GM21381 (cell line): ENCODE measurements at regions not wholly inside any gene's neighbourhood (a gene's known extent, or its start where the extent isn't known, plus 50 kb on each side); places are given as distances from the start of the nearest gene placed in this dataset.

Experiments used
- ATAC-seq: cut with Tn5 transposase; IDR thresholded peaks from one replicate; pipeline ENCODE4 v1.9.1; 2021; ENCODE audit warnings: mild to moderate bottlenecking, moderate library complexity; ENCODE audit not compliant: unreplicated experiment

DNA sequence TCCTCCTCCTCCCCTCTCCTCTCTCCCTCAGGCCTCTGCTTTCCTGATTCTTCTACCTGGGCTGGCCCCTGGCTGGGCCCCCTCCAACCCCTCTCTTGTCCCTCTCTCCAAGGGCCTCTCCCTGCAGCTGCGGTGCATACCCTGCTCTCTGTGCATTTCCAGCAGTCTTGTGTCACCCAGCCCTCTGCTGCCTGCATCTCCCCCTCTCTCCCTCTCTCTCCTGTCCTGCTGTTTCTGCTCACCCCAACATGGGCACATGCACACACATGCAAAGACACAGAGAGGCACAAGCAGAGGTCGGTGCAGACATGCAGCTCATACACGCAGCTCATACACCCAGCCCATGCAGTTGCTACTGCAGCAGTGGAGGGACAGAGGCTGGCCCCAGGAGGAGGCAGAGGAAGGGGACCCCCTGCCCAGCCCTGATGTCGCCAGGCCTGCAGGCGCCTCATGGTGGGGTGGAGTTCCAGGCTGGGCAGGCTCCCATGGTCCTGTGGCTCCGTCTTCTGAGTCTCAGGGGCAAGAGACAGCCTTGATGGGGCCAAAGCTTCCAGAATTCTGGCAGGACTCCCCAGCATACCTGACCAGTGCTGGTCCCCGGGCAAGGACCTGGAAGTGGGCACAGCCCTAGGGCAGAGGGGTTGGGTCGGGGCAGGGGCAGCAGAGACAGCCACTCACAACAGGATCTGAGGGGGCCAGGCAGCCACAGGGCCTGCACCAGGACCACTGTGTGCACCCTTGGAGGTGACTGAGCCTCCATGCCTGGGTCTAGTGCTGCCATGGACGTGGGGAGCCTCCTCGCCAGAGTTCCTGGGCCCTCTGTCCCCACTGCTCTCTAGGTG lies 216.9 kb downstream of the C9orf50 start:
- no peak for ATAC-seq

DNA sequence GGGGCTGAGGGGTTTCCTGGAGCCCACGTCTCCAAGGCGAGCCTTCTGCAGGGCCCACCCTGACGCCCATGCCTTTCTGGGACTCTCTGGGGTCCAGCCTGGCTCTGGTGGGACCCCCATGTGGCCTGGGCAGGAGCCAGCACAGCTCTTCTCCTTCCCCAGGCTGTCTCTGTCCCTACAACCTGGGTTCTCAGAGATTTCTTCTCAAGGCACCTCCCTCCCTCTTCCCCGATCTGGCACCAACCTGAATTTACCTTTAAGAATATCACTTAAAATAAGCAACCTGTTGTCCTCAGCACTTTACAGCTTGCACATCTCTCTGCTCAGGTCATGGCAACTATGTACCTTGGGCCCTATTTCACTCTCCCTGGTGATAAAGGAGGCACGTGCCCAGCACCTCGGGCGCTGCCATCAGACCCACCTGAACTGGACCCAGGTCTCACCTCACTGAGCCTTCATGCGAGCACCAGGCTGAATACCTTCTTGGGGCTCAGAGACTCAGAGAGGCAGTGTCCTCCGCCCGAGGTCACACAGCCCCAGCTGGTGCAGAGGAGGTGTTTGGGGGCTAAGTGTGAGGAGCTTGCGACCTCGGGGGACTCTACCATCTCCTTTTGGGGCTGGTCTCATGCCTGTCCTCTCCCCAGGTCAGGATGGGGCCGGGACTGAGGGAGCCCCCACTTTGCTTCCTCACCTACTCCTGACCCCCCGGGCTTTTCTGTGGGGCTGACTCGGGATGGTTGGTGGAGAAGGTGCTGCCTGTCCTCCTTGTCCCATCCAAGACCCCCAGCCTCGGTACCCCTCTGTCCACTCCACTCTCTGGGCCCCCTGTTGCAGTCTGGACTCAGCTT lies 217.7 kb downstream of the C9orf50 start:
- ATAC-seq: no peak

DNA sequence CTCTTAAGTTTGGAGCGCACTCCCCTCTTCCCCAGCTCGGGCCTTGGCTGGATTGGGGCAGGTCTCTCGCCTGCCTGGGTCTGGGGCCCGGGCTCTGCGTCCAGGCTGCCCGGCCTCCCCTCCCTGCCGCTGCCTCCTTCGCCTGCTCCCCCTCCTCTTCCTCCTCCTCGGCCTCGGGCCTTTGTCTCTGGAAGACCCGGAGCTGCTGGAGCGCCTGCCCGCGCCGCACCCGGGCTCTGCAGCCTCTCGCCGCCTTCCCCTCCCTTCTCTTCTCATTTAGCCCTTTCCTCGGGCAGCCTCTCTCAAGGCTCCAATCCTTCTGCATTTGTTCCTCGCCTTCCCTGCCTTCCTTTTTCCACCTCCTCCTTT lies 218.5 kb downstream of the C9orf50 start:
- ATAC-seq: no peak

DNA sequence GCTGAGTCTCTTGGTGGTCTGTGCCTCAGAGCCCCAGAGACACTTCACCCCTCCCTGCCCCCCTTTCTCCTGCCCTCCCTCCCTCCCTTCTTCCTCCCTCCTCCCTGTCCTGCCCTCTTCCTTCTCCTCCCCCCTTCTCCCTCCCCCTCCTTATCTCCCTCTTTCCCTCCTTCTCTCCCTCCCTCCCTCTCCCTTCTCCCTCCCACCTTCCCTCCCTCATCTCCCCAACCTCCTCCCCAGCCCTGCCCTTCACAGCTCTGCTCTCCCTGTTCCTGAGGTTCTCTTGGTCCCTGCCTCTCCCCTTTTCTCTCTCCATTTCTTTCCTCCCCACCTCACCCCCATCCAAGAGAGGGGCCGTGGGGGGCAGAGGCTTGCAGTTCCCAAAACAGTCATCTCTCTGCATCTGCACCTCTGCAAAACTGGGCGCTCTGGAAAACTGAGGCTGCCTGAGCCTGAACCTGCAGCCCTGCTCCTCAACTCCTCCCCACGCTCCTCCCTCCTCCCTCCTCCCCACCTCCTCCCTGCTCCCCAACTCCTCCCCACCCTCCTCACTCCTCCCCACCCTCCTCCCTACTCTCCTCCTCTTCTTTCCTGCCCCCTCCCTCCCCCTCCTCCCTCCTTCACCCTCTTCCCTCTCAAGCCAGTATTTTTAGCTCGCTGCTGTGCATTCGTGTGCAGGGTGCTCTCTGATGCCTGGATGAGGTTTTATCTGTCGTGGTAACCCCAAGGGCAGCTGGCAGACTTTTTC lies 219.1 kb downstream of the C9orf50 start:
- no peak for ATAC-seq

DNA sequence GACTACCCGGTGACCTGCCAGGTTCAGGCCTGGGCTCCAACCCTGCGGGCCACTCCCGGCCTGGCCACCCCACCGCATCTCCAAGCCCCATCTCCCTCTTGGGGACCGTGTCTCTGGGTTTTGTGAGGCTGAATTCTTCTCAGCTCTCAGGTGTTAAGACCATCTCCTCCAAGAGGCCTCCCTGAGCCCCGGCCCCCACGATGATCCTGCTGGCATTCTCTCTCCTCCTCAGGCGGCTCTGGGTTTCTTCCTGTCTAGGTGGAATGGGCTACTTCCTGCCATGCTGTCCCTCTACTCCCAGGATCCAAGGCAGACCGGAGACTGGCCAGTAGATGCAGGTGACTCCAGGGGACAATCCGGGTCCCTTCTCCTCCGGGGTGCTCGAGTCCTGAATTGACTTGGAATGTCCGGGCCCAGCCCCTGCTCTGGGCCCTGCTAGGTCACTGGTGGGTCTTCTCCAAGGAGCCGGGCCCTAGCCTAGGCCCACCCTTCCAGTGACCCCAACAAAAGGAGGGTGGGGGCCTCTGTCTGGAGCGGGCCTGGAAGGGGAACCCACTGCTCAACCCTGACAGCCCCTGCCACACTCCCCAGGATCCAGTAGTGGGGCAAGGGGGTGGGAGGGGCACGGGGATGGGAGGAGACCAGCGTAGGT lies 219.8 kb downstream of the C9orf50 start:
- ATAC-seq: no peak

DNA sequence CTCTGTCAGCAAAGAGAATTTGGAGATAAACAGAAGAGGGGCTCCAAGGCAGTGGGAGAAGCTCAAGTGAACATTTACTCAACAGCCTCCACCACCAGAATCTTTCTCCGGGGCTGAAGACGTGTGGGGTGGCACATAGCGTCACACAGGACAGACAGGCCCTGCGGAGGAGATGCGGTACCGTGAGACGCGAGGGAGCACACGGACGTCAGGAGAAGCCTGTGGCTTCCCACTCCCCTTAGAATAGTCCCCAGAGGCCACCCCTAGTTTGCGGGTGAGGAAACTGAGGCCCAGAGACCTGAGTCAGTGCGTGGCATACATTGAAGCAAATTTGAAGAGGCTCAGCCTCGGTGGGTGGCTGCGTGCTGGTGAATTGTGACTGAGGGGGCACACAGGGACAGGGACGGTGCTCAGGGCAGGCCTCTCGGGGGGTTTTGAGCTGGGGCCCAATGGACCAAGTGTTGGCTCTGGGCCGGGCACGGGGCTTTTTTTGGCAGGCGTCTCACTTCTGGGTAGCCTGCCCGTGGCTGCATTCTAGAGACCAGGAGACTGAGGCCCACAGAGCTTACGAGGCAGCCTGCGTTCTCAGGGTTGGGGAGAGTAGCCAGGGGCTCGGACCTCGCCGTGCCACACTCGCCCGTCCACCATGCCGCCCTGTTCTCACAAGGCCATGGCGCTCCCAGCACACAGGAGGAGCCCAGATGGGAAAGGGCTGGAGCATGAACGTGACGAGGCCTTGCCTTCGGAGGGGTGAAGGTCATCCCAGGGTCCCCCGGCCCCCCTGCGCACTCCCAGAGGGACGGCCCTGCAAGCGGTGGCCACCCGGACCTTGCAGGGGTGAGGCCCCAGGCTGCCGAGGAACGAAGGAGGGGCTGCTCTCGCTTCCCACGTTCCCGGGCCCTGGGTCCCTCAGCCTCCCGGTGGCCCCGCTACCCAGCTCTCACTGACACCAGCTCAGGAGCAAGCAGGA lies 220.6 kb downstream of the C9orf50 start:
- ATAC-seq: no peak

DNA sequence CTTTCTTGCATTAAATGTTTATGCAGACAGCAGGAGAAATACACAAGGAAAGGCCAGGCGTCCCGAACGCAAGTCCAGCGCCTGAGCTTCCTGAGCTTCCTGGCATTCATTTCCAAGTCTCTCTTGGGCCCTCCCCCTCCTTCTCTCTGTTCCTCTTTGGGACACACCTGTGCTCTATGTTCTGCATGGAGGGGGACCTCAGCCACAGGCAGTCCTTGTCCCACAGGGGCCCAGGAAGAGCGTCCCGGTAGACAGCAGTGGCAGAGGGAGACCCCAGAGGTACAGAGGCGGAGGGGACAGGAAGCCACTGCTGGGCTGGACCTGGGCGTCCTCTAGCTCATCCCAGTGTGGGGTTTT lies 221.3 kb downstream of the C9orf50 start:
- no peak for ATAC-seq

GRCh38 chr9:129398961-129399633 lies 221.0 kb upstream of the IER5L start:
- ATAC-seq: no peak

DNA sequence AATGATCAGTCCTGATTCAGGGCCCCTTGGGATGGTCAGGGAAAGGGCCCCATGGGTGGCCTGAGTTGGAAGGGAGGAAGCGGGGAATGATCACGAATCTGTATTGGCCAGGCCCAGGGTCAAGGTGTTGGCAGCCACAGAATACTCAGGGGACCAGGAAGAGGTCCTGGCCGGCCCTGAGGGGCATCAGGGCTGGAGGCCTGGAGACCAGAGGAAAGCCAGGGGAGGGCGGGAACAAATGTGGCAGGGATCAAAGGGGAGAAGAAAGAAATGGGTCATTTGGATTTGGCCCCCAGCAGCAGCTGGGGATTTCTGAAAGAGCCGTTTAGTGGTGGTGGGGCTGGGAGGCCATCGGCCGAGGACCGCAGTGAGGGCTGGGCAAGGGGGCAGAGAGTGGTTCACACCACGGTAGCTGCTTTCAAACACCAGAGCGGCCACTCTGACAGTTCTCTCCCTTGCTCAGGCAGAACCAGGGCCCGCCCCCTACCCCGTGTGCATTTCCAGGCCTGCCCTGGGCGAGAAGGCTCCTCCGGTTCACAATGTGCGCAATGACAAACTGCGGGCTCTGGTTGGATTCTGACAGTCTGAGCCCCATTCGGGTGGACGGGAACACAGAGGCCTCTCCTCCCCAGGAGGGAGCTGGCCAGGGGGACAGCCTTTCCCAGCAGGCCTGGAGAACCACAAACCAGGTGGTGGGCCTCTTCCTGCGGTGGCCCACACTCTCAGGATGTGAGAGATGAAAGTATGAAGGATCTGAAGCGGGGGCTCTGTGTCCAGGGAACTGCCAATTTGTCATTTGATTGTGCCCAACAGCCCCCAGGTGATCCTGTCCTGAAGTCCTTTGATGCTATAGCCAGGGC lies 220.3 kb upstream of the IER5L start:
- ATAC-seq: no peak

DNA sequence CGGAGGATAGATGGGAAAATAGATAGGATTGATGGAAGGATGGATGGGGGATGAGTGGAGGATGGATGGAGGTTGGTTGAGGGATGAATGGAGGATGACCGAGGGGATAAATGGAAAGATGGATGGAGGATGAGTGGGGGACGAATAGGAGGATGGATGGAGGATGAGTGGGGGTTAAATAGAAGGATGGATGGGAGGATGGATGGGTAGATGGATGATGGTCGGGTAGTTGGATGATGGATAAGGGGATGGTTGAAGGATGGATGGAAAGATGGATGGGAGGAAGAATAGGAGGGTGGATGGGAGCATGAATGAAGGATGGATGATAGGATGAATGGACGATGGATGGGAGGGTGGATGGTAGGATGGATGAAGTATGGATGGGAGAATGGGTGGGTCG lies 219.3 kb upstream of the IER5L start:
- no peak for ATAC-seq

DNA sequence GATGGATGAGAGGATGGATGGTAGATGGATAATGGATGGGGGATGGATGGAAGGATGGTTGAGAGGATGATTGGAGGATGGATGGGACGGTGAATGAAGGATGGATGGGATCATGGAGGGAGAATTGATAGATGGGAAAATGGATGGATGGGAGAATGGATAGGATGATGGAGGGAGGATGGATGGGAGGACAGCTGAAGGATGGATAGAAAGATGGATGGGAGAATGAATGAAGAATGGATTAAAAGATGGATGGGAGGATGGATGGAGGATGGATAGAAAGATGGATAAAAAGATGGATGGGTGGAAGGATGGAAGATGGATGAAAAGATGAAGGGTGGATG lies 218.3 kb upstream of the IER5L start:
- no peak for ATAC-seq

- ATAC-seq: no peak
Measured at GRCh38 chr9:129395633-129396364, 217.7 kb upstream of the IER5L start.

DNA sequence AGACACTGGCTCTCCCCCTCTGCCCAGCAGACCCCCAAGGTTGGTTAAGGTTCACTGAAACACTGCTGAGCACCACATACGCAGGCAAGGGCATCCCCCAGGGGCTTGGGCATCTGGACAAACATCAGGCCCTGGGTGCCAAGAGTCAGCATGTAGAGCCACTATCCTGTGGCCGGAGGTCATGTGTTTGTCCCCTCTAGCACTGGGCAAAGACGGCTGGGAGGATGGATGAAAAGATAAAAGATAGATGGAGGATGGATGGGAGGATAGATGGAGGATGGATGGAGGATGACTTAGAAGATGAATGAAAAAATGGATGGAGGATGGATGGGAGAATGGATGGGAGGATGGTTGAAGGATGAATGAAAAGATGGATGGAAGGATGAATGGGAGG lies 216.8 kb upstream of the IER5L start:
- ATAC-seq: no peak

GRCh38 chr9:129394061-129394885 lies 216.2 kb upstream of the IER5L start:
- ATAC-seq: no peak

DNA sequence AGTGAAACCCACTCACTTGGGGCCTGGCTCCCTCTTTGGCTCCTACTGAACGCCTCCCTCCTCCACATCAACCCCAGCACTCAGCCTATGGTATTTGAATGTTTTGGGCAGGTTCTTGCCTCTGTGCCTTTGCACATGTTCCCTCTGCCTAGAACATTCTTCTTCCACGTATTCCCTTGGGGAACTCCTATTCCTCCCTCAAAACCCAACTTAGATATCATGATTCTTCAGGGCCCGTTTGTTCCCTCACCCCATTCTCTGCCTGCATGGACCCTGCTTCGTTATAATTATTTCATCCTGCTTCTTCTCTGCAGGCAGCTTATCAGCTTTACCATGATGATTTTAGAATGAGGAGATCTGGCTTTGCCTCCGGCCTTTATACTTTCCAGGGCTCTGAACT lies 215.0 kb upstream of the IER5L start:
- no peak for ATAC-seq

- no peak for ATAC-seq
Measured at GRCh38 chr9:129392093-129392541, 214.1 kb upstream of the IER5L start.

DNA sequence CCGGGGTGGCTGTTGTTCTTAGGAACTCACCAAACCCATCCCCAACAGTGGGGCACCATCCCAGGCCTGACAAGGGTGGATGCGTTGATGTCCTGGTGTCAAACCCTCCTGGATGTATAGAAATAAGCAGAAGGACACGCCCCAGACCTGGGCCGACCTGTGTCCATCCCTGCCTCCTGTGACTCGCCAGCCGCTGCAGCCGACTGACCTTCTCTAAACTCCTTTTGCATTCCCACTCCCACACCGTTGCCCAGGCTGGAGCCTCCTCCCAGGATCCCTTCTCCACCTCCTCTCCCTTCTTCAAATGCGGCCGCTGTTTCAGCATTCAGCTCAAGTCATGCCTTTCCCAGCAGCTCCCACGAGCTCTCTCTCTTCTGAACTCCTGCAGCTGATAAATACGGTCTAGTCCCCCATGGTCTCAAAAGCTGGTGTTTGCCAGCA lies 213.2 kb upstream of the IER5L start:
- ATAC-seq: no peak
